Activated effector memory CD4-positive, alpha-beta T cell treated with anti-CD3 and anti-CD28 coated beads, Interleukin-2, amount 50 U/mL, for 16 hours (primary cell): ENCODE measurements at regions not wholly inside any gene's neighbourhood (a gene's known extent, or its start where the extent isn't known, plus 50 kb on each side); places are given as distances from the start of the nearest gene placed in this dataset.
"Not testable (repeated sequence)": the region's sequence is repeated elsewhere in the genome, so short reads cannot be mapped to it uniquely, and the experiment has no call there.

Source experiments
- DNase-seq: peaks from one replicate; pipeline ENCODE4 v3.0.0-alpha.2; 2020

DNA sequence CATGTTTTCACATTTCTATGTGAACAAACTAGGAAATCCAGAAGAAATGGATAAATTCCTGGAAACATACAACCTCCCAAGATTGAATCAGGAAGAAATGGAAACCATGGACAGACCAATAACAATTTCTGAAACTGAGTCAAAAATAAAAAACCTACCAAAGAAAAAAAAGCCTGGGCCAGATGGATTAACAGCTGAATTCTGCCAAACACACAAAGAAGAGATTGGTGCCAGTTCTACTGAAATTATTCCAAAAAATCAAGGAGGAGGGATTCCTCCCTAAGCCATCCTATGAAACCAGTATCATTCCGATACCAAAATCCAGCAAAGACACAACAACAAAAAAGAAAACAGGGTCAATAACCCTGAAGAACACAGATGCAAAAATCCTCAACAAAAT lies 166.9 kb upstream of the FBXL7 start:
- no peak for DNase-seq

DNA sequence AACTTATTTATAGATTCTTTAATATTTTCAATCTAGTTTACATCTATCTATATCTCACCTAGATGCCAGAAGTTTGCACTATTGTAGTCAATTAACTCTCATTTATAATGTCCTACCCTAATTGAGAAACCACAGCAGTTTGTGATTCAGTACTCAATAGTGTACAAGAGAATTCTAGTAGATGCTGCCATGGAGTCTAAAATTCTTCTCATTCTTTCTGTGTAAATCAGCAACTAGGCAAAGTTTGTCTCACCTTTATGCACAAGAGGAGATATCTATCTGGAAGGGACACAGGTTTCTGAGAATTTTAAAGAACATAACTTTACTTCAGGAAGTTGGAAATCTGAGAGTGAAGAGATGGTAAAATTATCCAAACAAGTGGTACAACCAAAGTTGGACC lies 173.0 kb upstream of the FBXL7 start:
- DNase-seq: no peak

DNA sequence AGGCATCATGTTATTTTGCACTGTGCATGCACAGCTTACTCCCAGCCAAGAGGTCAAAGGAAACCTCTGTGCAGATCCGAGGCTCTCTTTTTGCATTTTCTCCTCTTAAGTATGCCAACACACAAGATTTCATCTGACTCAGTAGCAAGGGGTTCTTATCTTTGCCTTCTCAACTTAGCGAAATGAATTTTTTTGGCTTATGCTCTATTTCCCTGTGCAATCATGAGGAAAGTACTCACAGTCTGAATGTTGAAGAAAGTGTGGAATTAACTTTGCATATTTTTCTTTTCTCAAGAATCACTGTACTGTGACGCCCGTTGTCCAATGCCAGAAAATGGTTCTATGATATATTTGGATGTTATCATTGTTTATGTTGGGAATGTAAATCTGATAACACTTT lies 173.5 kb upstream of the FBXL7 start:
- no peak for DNase-seq

DNA sequence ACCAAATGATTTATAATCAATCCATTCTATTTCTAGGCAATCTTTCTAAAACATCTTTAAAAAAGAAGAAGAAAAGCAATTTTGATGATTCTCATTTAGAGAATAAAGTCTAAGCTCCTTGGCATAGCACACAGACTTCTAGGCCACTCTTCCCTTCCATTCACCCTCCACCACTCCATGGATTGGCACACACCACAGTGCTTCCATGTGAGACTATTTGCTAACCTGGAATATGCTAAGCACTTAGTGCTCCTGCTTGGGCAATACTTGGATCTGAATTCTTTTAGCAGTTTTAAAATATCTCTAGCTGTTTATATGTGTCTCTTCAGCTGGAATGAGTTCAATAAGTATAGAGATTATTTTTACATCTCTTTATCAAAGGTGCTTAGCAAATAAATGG lies 177.6 kb upstream of the FBXL7 start:
- DNase-seq: no peak

DNA sequence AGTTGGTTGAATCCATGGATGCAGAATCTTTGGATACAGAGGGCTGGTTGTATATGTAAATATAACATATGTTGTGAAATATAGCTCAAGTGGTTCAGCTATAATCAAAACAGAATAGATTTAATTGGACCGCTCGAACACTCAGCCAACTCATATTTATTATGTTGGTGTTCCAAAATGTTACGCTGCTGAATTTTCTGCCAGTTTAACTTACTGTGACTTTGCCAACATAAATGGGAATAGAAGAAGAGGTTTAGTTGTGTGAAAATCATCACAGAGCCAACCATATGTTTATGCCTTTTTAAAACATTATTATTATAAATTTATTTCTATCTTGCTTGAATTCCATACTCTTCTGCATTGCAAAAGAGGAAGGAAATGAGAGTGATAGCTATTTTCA lies 178.2 kb upstream of the FBXL7 start:
- no peak for DNase-seq

DNA sequence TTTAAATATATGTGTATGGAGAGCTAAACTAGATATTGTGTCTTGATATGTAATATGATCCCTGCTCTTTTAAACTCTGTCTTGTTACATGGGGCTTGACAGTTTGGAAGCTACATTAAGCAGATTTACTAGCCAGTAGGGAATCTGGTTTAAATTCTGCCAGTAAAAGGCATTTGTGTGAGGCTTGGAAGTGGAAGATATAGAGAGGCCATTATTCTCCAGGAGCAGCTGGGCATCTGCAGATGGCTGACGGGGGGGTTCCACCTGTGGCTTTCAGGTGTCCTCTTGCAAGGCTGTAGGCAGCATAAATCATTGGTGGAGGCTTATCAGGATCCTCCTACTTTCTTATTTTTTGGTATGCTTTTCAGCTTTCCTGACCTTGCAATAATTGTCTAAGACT lies 179.1 kb upstream of the FBXL7 start:
- DNase-seq: no peak

DNA sequence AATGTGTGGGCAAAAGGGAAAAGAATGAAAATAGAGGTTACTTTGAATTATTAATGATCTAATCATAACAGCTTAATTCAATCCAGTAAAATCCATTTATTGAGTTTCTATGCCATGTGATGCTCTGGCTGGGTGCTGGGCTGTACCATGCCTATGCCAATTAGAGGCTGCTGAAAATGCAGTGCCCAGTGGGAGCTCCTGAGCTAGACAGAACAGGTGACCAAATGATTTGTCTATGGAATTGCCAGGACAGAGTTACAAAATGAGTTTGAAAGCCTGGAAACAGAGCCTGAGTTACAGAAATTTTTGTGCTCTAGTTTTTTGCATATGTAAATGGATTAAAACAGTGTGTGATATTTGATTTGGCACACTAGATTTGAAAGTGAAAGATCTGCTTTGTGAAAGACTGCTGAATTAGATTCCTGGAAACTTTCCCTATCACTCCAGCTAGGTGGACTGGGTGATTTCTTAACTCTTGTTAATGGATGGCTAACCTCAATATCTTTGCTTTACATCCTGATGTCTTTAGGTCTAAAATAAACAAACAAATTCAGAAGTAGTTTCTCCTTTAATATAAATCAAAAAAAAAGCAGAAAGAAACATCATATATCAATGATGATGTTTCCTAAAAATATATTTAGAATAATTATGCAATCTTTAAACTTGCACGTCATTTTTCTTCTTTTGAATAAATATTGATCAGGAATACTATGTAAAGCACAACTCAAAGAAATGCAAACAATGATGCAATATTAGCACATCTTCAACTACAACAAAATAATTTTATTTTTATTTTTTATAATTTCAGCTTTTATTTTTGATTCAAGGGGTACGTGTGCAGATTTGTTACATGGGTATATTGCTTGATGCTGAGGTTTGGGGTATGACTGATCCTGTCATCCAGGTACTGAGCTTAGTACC lies 194.8 kb upstream of the FBXL7 start:
- DNase-seq: no peak

DNA sequence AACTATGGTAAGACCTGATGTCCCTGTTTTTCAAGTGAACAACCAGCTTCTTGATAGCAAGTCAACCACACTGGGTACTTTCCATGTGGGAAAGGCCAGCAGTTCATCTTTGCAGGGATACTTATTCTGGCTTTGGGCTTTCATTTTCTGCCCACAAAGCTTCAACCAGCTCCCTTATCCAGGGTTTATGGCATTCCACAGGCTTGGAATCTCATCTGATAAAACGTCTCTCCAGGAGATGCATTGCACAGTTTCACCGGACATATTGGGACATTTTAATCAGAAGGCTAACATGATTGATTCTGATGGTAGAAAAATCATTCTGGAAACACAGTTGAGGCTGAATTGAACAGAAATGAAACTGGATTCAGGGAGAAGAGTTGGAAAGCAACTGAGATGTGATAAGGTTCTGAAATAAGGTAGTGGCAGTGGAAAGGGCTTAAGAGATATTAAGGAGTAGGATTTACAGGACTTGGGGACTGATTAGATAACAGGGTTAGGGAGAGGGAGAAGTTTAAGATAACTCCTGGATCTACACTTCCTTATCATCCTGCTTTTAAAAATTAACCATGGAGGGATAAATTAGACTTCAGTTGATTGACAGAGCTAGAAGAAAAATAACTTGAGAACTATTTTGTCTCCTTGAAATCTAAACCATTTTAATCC lies 195.8 kb upstream of the FBXL7 start:
- DNase-seq: no peak

DNA sequence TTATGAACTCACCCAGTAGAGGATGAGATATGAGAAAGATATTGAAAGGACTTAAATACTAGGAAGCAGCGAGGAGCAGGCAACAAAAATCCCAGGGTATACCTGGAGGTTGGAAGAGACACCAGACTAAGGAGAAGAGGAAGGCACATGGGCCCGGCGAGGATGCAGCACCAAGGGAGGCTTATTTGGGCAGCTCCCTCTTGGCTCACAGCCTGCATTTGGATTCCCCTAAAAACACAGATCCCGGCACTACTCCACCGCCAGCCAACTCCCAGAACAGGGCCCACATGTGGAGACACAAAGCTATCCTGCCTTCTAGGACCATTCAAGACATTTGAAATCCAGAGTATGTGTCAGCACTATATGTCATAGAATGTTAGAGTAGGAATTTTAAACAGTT lies 199.8 kb upstream of the FBXL7 start:
- no peak for DNase-seq

DNA sequence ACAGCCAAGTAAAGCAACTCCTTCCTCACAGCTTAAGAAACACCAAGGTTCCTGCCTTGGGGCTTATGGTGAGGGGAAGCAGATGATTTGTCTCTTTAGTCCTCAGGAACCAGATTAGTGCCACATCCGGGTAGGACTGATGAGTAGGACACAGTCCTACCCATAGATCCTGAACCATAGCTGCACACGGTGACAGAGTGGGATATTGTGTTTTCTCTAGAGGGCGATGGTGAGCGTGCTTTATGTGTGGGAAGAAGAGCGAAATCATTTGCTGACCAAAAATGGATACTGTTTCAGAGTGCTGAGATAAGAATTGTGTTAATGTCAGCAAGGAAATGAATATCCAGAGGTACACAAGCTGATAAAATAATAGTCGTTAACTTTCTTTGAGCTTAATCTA lies 209.0 kb upstream of the FBXL7 start:
- DNase-seq: no peak

DNA sequence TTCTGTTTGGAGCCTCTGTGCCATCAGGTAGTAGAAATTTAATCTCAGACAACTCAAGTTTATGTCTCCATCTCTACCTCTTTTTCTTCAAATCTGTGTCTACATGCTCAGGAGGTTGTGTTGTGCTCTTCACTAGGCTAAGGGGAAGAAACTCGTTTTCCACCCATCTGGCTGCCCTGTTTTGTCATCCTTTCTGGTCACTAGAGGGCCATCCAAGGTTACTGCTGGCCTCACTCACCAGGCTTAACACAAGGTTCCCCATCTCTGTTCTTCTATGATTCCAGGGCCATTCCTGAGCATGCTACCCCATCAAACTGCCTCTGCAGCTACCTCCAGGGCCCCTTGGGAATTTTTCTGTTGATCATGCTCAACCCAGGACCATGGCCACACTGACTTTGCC lies 213.3 kb upstream of the FBXL7 start:
- DNase-seq: no peak

DNA sequence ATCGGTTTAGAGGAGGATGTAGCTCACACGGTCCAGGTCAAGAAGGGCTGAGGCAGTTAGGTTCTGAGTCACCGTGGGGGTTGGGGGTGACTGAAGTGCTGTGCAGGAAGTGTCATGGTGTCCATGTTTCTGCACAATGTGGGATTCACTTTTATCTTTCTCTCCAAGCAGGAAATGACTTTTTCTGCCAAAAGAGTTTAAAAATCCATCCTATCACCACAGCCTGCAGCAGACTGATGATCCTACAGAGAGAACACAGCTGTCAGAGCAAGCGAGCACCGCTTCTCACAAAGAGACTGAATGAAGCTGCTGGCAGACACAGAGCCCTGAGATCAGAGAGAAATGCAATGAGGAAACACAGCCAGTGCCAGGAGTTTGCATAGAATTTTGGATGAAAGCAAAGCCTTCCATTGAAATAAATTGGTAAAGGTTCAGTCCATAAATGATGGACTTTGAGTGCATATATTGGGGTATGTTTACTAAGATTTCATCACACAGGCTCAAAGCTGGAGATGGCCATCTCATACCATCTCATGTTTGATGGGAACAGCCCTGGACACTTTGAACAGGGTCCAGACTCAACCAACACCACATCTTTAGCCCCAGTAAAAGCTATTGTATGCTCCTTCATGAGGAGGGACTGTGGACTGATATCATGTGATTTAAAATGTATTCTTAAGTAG lies 213.9 kb upstream of the FBXL7 start:
- no peak for DNase-seq

DNA sequence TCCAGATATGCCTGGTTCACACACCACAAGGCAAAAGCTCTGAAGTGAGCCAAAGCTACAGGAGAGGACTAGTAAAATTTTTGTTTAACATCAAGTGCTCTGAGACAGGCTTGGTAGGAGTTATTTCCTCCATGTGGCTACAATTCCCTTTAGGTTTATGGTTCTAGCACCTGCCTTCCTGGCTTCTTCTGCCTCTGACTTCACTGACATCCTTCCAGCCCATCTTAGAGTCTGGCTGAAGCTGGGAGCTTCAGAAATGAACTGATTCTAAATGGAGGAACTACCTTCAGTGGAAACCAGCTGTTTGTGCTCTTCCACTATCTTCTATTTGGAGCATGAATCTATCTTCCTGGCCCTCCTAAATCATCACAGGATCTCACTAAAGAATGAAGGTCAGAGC lies 215.3 kb upstream of the FBXL7 start:
- no peak for DNase-seq

DNA sequence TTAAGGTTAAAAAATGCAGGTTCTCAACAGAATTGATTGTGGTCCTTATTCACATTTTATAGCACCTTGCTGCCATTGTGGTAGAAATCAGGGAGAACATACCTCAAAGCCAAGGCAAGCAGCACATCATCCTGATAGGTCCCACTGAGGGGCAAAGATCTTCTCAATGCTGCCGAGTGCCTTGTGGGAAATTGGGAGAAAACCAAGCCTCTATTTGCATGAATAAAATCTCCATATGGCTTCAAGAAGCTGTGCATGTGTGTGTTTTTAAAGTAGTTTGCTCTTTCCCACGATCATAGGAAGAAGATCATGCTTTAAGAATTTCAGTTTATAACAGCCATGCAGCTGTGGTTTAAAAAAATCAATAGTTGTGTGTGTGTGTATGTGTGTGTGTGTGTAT lies 216.9 kb upstream of the FBXL7 start:
- DNase-seq: no peak

DNA sequence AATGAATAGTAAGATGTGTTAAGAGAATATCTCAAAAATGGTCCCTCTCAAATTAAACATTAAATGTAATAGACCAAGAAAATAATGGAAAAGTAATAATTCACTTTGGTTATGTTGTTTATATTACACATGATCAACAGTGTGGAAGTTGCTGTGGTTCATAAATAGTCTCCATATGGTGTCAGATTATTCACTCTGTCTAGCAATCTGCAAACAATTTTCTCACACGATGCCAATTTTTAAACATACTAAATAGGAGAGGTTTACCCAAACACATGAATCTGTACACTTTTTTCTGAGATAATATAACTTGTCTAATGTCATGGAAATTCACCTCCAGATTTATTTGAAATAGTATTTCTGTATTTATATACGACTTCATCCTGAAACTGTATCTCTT lies 217.4 kb upstream of the FBXL7 start:
- DNase-seq: no peak

DNA sequence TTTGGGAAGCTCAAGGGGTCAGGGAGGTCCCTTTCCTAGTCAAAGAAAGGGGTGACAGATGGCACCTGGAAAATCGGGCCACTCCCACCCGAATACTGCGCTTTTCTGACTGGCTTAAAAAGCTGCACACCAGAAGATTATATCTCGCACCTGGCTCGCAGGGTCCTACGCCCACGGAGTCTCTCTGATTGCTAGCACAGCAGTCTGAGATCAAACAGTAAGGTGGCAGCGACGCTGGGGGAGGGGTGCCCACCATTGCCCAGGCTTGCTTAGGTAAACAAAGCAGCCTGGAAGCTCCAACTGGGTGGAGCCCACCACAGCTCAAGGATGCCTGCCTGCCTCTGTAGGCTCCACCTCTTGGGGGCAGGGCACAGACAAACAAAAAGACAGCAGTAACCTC lies 228.4 kb upstream of the FBXL7 start:
- DNase-seq: not testable (repeated sequence)

DNA sequence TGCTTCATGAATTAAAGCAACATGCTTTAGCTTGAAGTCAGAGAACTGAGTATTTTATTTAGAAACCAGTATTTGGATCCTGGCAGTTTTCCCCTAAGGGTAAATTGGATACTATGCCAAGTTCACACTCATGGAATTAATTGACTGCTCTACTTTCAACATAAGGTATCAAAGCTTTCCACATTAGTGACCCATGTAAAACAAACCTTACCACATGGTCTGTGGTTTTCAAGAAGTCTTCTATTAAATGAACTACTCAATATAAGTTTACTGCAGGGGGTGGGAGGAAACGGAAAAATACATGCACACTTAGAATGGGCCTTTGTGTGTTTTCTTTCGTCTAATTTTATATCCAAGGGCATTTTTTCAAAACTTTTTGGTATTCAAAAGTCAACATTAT lies 232.0 kb upstream of the FBXL7 start:
- no peak for DNase-seq

DNA sequence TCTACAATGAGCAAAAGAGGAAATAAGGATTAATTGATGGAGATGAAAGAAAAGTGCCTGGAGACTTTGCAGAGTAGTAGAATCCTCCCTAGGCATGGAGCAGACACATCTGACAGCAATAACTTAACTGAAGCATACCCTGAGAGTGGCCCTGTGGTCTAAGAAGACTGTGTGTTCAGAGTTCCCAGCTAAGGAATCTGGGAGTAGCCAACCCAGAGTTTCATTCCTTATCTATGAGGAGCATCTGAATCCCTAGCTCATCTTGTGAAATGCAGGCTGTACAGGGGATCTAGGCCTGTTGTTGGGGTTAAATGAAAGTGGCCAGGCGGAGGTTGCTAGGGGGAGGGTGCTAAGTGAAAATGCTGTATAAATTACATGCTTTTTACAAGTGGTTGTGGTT lies 233.1 kb upstream of the FBXL7 start:
- no peak for DNase-seq

DNA sequence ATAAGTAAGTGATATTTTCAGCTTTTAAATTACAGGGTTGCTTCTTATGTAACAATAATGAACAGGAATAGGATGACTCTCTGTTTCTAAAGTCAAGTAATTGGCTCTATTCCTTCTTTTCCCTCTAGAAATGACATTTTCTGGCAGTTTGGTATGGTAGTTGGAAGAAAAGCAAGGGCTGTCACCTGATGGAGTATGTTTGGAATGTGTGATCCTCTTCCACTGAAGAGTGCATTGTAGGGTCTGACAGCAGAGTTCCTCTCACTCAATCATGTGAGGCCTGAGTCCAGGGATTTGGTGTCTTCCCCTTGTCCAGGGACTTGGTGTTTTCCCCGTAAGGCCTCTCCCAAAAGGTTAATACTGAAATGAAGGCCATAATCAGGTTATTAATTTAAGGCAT lies 233.8 kb upstream of the FBXL7 start:
- DNase-seq: no peak

DNA sequence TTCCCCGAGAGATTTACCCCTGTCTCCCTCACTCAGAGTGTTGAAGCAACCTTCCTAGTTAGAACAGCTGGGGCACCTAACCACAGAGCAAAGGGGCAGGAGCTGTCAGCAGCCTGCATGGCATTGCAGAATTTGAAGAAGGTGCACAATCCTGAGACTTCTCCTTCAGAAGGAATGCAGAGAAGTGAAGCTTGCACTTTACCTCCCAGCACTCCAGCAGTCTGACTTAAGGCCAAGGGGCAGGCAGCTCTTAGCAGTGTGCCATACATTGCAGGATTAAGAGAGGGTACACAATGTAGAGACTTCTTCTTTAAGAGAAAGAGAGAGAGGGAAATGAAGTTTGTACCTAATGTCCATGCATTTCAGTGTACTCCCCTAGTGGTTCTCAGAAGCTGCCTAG lies 236.0 kb upstream of the FBXL7 start:
- no peak for DNase-seq

DNA sequence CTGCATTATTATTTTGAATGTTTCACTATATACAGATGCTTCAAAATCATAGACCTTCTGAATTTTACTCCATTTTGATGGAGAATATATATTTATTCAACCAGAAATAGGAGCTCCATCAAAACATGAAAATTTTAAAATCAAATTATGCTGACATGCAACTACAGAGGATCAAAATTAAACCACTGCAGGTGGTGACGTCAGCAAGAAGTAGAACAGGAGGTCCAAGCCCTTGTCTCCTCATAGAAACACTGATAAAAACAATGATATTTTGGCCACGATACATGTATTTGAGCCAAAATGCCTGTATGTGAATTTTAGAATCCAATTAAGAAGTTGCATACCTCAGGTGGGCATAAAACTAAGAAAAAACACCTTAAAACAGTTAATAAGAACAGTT lies 236.6 kb upstream of the FBXL7 start:
- no peak for DNase-seq

DNA sequence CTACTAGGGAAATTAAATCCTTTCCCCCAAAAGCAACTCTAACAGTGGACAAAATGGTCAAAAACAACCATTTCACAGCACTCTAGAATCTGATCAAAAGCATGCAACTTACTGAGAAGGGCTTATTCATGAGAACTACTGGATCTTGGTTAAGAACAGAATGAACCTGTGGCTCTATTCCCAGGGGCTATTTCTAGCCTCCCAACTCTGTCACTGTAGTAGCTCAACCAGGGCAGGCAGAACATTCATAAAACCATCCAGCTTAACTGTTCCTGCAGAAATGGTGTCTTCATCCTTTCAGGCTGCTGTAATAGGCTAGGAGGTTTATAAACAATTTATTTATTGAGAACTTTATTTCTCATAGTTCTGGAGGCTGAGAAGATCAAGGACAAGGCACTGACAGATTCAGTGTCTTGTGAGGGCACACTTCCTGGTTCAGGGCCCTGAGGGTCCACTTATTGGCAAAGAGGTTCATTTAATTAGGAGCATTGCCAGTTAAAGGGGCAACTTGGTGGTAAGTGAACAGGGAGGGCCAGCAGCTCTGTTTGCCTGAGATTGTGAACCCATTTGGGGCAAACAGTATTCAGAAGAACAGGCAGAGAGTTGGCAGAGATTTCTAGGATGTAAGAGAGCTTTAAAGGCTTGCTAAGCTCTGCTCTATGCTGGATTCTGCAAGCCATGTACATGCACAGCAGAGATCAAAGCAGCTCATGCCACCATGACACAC lies 238.5 kb upstream of the FBXL7 start:
- no peak for DNase-seq
